ENCODE measurements at regions not wholly inside any gene's neighbourhood (a gene's known extent, or its start where the extent isn't known, plus 50 kb on each side); places are given as distances from the start of the nearest gene placed in this dataset.

DNA sequence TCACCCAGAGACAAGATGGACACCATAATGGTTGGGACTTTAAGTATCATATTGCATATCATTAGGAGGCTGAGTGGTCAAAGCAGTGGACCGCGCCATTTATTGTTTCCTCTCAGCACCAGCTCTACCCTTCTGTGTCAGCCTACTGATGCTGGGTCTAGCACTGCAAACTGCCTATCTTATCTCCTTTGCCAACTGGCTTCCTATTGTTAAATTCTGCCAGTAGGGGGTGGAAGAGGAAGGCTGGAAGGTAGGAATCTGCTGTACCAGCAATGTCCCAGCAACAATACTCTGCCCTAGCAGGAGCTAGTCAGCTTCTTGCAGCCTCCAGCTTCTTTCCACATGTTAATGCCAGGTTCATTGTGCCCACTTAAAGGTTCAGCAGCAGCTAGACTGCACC is 367.1 kb upstream of the PDGFD start:
- H3K27ac ChIP-seq = no peak overlapping the region
- DNase-seq = no peak
- 88 to 99% methylated on average over 2 of the region's 2 CpGs for WGBS, 2 donors
- no peaks in the 10 kb centered on the region for H3K4me1 ChIP-seq
- TF ChIP-seq POLR2A (IDR thresholded peaks at IDR 0.05) = no peak
- intact Hi-C loops (cut with DNase I) = no loop called here
- H3K9me3 ChIP-seq = no peaks in the 10 kb centered on the region
- H3K36me3 ChIP-seq = no peaks in the 10 kb centered on the region
- no peaks in the 10 kb centered on the region for H3K27me3 ChIP-seq
- H3K4me3 ChIP-seq (replicated peaks in 1 of 3) = no peak overlapping the region

DNA sequence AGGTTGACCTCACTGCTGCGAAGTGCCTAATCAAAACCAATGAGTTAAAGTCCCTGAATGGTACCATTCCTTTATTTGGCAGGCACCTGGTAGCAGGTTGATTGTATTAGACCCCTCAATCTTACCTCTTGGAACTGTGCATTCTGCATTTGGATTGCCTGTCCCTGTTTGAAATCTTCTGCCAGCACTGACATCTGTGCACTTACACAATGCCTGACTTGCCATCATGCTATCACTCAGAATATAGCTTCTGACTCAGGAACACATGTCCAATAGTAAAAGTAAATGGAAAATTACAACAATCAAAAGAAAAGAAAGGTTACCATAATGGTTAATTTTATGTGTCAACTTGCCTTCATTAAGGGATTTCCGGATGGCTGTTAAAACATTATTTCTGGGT is 366.0 kb upstream of the PDGFD start:
- WGBS, 2 donors = 83 to 94% methylated on average over 2 of the region's 2 CpGs
- H3K27me3 ChIP-seq = no peaks in the 10 kb centered on the region
- intact Hi-C loops (cut with DNase I) = no loop called here

DNA sequence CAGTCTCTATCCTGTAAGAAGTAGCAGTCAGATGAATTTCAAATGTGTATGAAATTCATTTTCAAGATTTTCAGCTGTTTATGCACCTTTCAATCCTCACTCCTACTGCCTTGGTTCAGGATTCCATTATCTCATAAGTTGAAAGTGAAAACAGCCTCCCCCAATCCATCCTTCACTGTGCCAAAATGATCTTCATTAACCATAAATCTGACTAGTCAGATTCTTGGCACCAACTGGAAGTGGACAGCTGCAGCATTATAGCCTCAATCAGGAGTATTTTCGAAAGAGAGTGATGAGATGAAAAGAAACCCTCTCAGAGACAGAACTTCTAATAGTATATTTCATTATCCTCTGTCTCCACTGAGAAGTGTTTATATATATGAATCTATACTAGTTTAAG is 365.3 kb upstream of the PDGFD start:
- Histone ChIP-seq H3K27ac (no peak overlapping the region), H3K4me1 (no peaks in the 10 kb centered on the region), H3K27me3 (no peaks in the 10 kb centered on the region), H3K4me3 (replicated peaks in 1 of 3) (no peak overlapping the region), H3K36me3 (no peaks in the 10 kb centered on the region), H3K9me3 (no peaks in the 10 kb centered on the region)
- TF ChIP-seq POLR2A (IDR thresholded peaks at IDR 0.05) = no peak
- TF ChIP-seq, protein P1, sequence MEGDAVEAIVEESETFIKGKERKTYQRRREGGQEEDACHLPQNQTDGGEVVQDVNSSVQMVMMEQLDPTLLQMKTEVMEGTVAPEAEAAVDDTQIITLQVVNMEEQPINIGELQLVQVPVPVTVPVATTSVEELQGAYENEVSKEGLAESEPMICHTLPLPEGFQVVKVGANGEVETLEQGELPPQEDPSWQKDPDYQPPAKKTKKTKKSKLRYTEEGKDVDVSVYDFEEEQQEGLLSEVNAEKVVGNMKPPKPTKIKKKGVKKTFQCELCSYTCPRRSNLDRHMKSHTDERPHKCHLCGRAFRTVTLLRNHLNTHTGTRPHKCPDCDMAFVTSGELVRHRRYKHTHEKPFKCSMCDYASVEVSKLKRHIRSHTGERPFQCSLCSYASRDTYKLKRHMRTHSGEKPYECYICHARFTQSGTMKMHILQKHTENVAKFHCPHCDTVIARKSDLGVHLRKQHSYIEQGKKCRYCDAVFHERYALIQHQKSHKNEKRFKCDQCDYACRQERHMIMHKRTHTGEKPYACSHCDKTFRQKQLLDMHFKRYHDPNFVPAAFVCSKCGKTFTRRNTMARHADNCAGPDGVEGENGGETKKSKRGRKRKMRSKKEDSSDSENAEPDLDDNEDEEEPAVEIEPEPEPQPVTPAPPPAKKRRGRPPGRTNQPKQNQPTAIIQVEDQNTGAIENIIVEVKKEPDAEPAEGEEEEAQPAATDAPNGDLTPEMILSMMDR (IDR thresholded peaks at IDR 0.05) = no peak
- intact Hi-C loops (cut with DNase I) = no loop called here
- 71 to 87% methylated on average over 1 of the region's 1 CpG for WGBS, 2 donors
- DNase-seq = no peak

More for the DNA sequence above, 366.0 kb upstream of the PDGFD start:
- H3K4me3 ChIP-seq (replicated peaks in 1 of 3) = no peak overlapping the region
- no peak for DNase-seq
- no peaks in the 10 kb centered on the region for H3K9me3 ChIP-seq
- TF ChIP-seq, protein P1 (IDR thresholded peaks at IDR 0.05) = no peak
- no peak for TF ChIP-seq POLR2A (IDR thresholded peaks at IDR 0.05)
- H3K36me3 ChIP-seq = no peaks in the 10 kb centered on the region
- no peaks in the 10 kb centered on the region for H3K4me1 ChIP-seq
- H3K27ac ChIP-seq = no peak overlapping the region

DNA sequence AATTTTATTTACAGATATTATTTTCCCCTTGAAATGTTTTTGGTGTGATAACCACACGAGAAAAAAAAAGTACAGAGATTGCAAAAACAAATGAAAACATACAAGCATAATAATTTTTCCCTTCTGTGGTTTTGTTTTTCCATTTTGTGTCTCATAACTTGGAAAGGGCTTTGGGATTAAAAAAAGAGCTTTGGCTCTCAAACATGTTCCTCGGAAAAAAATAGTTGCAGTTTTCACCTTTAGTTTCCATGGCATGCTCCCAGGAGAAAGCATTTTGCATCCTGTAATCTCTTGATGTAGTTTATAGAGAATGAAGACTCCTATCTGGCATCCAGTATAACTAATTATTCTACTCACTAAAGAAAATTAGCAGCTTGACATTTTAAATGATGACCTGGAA is 362.1 kb upstream of the PDGFD start:
- Histone ChIP-seq H3K27me3 (no peaks in the 10 kb centered on the region), H3K36me3 (no peaks in the 10 kb centered on the region), H3K9me3 (no peaks in the 10 kb centered on the region), H3K4me1 (no peaks in the 10 kb centered on the region), H3K4me3 (replicated peaks in 1 of 3) (no peak overlapping the region), H3K27ac (no peak overlapping the region)
- intact Hi-C loops (cut with DNase I) = no loop called here
- no peak for TF ChIP-seq POLR2A (IDR thresholded peaks at IDR 0.05)
- TF ChIP-seq, protein P1 (IDR thresholded peaks at IDR 0.05) = no peak
- WGBS, 2 donors = 51 to 57% methylated on average over 2 of the region's 2 CpGs
- DNase-seq = no peak

DNA sequence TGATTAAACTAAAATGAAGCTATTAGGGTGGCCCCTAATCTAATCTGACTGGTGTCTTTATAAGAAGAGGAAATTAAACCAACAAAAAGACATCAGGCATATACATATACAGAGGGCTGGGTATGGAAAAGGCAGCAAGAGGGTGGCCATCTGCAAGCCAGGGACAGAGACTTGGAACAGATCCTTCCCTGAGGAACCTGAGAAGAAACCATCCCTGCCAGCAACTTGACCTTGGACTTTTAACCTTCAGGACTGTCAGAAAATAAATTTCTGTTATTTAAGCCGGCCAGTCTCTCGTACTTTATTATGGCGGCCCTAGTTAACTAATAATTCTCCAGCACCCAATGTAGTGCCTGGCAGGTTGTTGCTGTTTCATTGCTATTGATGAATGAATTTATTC is 361.5 kb upstream of the PDGFD start:
- DNase-seq = no peak
- H3K27ac ChIP-seq = no peak overlapping the region
- 77 to 78% methylated on average over 3 of the region's 3 CpGs for WGBS, 2 donors

More for the DNA sequence above, 361.5 kb upstream of the PDGFD start:
- Histone ChIP-seq H3K9me3 (no peaks in the 10 kb centered on the region), H3K4me3 (replicated peaks in 1 of 3) (no peak overlapping the region), H3K27me3 (no peaks in the 10 kb centered on the region), H3K4me1 (no peaks in the 10 kb centered on the region), H3K36me3 (no peaks in the 10 kb centered on the region)
- TF ChIP-seq, protein P1 (IDR thresholded peaks at IDR 0.05) = no peak
- TF ChIP-seq POLR2A (IDR thresholded peaks at IDR 0.05) = no peak
- intact Hi-C loops (cut with DNase I) = no loop called here
